ENCODE measurements at regions not wholly inside any gene's neighbourhood (a gene's known extent, or its start where the extent isn't known, plus 50 kb on each side); places are given as distances from the start of the nearest gene placed in this dataset.
A peak's percentile ranks its signal among the peaks of the same experiment; 100 is the strongest.

DNA sequence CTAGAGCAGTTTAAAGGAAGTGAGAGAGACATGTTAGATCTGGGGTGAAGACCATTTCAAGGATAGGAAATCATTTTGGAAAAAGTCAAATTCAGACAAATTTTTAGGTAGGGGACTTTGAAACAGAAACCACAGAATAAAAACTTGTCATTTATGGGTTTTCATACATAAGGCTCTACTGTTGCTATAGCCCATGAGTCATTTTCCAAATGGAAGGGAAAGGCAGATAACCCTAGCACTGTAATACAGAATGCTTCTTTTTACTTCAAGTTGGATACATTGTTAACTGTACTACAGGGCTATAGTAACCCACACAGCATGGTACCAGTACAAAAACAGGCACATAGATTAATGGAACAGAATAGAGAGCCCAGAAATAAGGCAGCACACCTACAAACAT is 455.4 kb downstream of the EBF1 start:
- no peak for DNase-seq

DNA sequence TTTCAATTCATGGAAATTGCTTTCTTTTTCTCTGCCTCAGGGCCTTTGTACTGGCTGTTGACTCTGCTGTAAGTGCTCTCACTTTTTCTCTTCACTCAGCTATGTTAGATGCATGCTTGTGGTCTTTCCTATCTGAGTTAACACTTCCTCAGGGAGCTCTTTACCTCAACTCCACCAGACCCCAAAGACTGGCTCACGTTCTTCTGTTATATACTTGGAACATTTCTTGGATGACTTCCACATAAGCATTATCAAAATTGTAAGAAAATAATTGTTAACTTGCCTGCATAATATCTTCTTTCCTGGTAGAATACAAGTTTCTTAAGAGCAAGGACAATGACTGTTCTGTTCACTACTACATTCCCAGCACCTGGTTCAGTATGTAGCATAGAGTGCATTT is 455.9 kb downstream of the EBF1 start:
- DNase-seq: no peak

DNA sequence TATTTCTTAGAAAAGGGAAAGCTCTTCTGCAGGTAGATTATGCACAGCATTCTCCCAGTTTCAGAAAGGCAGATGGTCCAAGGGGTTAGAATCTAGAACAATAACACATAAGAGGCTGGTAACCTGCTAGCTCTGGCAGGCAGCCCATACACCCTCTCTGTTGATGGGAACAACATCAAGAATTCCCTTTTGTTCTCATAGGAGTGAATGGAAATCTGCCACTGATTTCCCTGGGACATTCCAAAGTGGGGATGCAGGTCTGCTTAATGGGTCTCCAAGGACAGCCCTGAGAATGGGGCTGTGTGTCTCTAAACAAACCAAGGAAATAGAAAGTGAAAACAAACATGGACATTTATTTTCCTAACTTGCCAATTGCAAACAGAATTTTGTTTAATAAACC is 456.8 kb downstream of the EBF1 start:
- DNase-seq: no peak

DNA sequence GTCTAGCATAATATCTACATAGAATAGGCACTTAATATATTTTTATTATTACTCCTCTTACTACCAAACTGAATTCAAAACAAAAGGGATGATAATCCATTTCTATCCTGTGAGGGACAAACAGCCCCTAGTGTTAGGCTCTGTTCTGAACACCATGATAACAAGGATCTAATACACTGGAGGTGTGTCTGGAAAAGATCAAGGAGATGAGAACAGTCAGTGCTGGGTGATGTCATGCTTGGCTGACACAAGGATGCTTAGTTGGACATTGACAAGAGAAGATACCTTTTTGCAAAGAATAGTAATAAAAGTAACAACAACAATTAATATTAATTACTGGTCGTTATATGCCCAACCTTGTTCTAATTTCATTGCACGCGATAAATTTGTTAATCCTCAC is 458.7 kb downstream of the EBF1 start:
- no peak for DNase-seq

DNA sequence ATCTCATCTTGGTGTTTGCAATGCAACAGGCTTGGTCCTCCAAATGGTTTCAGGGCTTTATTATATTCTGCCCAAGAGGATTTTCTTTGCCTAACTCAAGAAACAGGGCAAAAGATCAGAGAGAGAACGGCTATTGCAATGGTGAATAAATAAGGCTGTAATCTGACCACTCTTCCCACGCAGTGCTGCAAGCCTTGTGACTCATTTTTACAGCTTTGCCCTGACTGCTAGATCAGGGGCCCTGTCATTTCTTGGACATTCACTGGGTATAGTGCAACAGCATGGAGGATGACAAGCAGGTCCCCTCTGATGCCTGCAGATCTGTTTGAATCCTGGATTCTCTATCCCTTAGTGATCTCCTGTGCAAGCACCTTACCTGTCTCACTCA is 459.1 kb downstream of the EBF1 start:
- peak; percentile 37 for DNase-seq

DNA sequence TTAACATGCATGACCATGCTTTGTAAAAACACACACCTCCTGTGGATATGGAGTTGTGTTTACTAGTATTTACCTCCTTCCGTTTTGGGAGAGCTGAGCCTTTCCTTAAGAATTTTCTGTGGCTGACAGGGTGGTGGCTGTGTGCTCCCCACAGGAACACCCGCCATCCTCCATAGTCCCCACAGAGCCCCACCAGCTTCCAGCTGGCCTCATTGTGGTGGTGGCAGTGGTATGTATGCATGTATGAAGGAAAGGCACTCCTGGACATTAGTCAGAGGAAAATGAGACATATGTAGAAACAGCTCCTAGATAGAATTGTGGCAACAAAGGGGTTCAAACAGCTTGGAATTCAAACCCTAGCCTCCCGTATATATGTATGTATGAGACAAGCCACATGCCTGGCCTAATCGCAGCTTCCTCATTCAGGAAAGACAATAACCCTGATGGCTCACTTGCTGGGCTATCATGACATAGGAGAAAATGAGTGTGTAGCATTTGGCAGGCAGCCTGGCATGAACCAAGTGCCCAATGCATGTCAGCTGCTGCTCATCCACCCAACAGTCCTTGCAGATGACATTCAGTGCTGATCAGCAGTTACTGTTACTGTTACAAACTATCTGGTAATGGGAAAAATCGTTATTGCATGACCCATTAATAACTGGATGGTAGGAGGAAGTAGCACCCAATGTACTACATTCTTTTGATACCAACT is 459.7 kb downstream of the EBF1 start:
- peak; percentile 26 for DNase-seq

DNA sequence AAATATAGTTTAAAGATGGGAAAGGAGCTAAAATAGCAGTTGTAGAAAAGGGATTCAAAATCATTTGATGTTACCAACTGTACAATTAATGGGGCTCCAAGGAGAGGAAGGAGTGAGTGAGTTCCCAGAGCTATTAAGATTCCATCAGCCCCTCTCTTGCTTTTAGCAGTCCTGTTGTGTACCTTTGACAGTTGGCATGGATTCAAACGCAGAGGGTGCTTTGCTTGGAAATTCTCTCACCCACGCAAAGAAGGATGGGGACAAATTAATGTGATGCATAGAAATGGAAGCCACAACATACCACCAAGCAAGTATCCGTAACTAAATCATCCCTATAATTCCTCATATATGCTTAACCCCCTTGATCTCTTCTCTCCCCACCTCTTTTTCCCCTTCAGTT is 461.3 kb downstream of the EBF1 start:
- DNase-seq: no peak

DNA sequence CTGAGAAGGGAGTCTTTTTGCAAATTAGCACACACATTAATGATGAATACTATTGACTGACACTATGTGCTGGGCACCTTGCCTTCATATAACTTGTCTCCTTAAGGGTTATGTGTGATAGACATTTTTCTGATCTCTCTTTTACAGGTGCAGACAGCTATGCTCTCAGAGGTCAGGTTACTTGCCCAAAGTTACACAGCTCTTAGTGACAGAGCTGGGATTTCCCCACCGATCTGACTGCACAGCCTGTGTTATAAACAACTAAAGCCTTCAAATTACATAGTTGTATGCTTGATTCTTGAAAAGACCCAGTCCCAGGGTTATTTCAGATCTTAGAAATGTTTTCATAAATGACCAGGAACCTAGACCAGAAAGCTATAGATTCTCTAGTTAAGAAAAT is 462.7 kb downstream of the EBF1 start:
- DNase-seq: no peak

DNA sequence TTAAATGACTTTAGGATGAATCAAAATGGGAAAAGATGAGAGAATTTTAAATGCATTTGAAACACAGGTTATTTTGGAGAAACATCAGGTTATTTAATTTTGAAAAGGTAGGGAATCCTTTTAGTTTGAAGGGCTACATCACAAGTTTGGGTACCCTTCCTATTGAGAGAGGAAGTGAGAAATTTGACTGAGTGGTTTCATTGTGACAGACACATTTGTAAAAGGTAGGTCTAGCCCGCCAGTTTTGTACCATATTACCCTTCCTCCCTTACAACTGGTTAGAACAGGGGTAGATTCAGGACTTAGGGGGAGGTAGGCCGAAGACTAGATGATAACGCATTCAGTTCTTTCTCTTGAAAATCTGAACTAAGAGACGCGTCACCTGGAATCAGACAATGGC is 464.2 kb downstream of the EBF1 start:
- no peak for DNase-seq

DNA sequence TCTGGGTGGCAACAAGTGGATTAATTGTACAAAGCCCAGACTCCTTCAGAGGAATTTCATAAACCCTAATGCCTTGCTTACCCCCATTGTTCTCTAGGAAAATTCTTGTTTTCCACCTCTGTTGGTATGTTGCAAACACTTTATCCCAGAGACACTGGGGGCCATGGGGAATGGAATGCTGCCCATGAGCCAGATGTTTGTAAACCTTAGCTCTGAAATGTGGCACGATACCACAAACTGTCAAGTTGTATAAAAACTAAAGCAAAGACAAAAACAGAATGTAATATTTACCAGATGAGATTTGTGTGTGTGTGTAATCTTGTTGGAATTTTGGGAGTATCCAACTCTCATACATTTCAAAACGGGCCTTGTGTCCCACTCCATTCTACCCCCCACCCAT is 465.0 kb downstream of the EBF1 start:
- no peak for DNase-seq

DNA sequence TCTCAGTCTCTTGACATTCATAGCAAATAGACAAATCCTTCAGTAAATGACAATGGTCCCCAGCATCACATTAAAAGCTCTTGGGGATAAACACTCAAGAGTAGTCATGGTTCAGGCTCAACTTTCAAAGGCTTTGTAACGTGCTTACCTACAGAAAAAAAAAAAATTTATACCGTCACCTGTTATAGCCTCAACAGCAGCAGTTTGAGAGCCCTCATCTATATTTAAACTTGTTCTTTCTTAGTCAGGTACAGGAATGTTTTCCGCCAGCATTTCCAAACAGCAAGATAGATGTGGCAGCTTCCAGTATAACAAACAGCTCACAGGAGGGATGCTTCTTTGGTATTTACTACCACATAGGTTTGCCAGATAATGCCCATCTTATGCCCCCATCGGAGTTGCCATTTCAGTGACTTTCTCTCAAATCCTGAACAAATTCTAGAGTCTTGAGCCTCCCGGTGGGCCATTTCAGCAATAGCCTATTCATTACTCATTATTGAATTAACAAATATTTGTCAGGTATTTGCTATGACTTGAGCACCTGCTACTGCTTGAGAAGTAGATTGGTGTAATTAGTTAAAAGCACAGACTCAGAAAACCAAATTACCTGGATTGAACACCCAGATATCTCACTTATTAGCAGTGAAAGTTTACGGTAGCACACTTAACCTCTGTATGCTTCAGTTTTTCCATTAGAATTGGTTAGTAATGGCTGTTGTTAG is 470.0 kb downstream of the EBF1 start:
- DNase-seq: no peak

DNA sequence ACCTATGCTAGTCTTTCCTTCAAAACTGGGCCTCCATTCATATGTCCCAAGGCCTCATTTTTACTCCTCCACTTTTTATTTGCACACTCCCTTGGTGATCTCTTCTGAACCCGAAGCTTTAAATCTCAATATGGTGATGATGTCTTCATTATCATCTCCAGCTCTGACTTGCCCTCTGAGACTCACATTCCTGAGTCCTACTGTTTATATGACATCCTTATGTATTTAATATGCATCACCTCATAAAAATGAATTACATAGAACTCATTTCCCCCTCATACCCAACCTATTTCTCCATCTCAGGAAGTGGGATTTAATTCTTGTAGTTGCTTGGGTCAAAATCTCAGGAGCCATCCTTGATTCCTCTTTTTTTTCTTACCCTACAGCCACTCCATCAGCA is 473.0 kb downstream of the EBF1 start:
- no peak for DNase-seq

DNA sequence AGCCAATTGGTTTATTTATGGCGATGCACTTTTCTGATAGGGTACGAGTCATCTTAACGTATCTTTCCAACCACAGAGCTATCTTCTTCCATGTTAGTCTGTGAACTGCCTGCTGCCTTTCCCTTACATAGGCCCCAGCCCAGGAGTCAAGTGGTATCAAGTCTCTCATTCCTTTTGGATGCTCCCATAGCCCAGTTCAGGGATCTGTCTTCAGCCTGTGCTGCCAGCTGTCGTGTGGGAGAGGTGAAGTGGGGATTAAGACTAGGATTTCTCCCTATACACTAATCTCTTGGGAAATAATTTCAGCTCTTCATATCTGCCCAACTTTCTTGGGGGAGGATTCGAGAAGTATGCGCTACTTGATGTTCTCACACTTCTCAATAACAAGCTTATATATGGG is 475.7 kb downstream of the EBF1 start:
- no peak for DNase-seq

DNA sequence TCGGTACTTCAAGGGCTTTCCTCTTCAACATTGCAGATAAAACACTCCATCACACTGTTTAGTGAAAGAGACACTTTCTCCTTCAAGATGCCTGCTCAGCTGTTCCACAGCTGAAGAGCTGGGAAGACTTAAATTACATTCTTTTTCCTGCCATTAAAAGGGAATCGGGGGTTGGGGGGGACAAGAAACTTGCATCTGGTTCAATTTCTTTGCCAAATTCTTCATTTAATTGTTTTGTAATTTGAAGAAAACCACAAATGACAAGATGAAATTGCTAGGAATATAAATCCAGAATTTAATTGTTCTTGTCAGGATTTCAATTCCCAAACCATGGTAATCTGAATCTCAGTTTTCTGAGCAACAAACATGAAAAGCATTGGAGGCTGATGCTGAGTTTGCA is 478.3 kb downstream of the EBF1 start:
- DNase-seq: no peak

DNA sequence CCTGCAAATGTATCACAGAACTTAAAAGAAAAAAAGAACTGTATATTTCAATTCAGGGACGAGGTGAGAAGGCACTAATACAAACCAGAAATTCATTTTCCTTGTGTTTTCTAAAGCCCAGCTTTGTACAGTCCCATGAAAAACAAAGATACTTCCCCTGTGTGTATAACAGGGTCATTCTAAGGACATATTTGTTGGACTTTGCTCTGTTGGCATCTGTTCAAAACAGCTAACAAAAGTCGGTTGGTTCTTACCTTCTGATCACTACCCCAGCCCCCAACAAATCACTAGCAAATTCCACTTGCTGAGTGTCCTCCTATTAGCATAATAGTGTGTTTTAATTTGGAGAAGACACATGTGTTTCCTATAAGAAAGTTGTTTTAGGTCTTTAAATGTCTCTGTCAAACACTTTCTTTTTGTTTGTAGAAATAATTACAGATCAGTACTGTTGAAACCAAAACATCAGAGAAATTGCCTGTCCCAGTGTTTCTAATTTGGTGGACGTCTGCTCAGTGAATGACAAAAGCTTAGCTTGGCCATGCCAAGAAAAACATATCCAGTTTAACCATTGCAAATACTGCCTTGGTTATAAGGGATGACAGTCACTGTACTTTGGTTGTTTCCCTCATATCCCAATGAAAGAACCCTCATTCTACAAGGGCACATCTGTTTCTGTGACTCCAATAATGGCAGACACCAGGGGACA is 480.5 kb downstream of the EBF1 start:
- no peak for DNase-seq

DNA sequence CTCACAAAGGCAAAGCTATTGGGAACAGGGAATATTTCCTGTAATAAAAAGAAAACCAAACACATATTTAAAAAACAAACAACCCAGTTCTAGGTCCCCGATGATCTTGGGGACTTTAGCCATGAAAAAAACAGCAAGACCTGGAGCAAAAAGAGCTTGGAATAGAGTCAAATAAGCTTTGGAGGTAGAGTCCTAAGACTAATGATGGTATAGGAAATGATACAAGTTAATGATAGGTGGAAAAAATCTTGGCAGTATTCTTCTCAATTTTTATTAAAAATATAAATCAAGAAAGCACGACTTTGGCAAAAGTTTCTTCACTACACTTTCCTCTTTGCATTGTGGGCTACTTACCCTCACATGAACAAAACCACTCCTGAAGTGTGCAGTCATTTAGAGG is 481.5 kb downstream of the EBF1 start:
- DNase-seq: no peak

DNA sequence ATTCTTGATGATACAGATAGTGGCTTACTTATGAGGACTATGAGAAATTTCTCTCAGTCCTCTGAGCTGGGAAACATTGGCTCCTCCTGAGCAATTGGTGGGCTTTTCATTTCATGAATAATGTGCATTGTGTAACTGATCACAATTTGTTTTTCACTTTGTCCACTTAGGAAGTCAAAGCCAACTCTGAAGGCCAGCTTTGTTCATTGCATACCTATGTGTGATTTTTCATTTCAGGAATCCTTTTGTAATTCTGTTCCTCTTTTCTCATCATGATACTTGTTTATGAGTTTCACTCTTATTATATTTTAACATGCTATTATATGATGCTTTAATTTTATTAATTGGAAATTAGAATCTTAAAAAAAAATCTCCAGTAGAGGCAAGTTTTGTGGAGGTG is 483.0 kb downstream of the EBF1 start:
- DNase-seq: no peak

DNA sequence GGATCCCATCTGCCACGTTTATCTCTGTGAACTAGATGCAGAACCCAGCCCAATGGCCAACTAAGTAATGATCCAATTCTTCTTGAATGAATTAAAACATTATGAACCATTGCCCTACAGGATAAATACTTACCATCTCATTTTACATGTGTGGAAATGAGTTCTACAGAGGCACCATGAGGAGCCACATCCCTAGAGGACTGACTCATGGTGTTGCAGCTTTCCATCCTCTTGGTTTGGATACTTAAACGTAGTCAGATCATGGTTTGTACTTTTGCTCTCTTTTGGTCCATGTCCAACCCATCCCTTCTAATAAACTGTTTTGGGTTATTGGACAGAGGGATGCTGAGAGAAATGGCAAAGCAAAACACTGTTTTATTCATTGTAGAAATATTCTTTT is 484.8 kb downstream of the EBF1 start:
- DNase-seq: no peak

DNA sequence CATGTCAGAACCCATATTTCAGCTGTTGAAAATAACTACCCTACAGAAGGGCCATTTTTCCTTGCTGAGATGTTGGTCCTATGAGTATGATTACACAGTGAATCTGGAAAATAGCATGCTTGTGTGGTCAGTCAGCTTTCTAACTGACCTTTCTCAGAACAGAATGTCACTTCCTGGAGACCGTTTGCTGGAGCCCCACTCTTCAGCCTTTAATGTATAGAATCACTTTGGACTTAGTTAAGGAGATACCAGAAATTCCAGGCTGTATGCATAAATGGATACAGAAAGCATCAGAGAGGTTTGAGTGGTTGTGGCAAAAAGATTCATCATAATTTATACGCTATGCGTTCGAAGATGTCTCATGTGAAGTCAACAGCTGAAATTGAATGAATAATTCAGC is 488.1 kb downstream of the EBF1 start:
- DNase-seq: no peak

DNA sequence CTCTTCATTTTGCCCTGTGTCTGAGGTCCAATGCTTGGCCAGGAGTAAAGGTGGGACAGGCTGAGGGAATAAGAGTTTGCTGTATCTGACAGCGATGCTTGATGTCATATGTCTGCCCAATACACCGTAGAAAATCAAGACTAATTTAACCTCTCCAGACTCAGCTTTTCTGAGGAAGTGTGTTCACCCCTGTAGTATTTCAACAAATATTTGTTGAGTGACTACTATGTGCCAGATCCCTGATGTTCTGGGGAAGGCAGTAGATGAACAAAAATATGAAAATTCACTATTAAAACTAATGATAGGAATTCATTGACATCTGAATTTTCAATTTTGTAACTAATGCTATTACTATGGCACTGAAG is 489.7 kb downstream of the EBF1 start:
- no peak for DNase-seq

DNA sequence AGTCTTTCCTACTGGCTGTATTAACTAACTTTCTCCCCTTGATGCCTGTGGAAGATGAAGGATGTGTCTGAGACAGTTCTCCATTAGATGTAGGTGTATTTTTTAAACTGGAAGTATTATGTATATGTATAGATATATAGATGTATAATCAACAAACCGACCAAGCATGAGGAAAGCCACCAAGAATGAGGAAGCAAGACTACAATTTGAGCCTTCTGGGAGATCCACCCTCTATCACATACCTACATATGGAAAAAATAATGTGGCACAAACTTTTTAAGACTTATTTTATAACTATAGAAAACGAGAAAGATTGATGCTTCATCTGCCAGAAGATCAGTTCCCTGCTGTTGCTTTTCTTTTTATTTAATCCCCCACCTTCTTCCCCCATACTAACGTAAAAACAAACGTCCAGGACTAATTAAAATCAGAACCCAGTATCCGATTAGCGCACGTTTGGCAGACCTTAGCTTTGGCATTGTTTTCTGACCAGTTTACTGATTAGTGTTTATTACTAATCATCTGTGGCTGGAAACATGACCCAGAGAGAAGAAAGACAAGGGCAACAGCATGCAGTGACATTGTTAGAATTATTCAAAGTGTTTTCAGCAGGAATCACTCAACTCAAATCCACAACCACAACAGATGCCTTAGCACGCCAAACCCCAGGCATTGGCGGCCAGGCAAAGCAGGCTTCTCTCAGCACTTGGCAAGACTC is 490.2 kb downstream of the EBF1 start:
- DNase-seq: no peak

DNA sequence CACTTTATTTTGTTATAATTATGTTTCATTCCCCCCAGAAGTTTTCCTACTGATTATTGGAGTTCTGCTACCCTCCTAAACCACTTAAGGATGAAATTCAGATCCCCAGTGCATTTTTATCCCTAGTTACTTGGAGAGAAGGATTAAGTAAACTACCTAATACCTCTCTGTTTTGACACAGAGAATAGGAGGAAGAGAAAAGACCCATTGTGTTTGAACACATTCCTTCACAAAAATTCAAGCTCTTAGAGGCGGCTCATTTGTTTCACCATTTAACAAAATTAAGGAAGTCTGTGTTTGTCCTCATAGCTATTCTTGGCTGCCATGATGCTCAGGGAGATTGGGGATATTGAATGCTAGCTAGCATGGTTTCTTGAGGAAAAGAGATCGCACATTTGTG is 492.6 kb downstream of the EBF1 start:
- no peak for DNase-seq

DNA sequence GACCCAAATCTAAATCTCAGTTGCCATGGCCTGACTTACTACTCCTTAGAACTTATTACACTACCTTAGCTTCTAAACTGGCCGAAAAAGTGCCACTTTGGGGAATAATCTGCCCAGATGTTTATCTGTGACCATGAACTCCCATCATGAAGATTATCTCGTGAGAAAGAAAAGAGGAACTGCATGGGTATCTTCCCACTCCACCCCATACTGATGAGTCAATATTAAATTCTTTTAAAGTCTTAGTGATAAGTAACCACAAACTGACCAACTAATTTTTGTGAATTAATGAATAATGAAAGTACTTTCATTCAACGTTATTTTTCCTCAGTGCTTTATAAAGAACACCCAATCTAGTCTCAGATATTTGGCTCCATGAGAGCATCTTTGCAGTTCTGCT is 493.5 kb downstream of the EBF1 start:
- no peak for DNase-seq

DNA sequence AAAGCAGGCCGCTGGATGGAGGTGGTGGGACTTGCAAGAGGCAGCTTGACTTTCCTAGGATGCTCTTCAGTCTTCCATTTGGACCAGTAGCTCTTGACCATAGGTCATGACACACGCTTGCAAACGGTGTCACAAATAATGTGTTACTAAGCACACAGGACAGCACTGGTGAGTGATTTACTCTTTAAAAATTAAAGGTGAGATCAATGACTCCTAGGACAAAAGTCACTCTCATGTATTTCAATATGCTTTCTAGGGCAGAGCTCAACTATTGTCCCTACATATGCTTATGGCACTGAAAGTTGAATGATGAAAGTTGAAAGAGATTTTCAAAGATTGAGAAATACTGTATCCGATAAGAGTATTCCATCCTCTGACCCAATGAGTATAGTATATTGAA is 496.7 kb downstream of the EBF1 start:
- DNase-seq: no peak

All from T1000 (cell line).